WI38 (cell line): ENCODE measurements at regions not wholly inside any gene's neighbourhood (a gene's known extent, or its start where the extent isn't known, plus 50 kb on each side); places are given as distances from the start of the nearest gene placed in this dataset.

Experiments used
- H3K4me3 ChIP-seq: 2 replicates; pipeline ENCODE4 v1.5.1; 2011; ENCODE audit warnings: low read depth, mild to moderate bottlenecking, control low read depth, low read length
- CTCF ChIP-seq: IDR thresholded peaks from 2 replicates; pipeline ENCODE4 v1.5.1; 2012; ENCODE audit warnings: low read depth, mild to moderate bottlenecking, control low read depth, low read length

GRCh38 chr13:37410316-37410715 is 188.3 kb downstream of the POSTN start:
- TF ChIP-seq CTCF, result no peak
- no peak overlapping the region for H3K4me3 ChIP-seq

- no peak for TF ChIP-seq CTCF
- H3K4me3 ChIP-seq, result no peak overlapping the region
Measured at GRCh38 chr13:37409756-37410155, 188.8 kb downstream of the POSTN start.

- no peak for TF ChIP-seq CTCF
- no peak overlapping the region for H3K4me3 ChIP-seq
Measured at GRCh38 chr13:37407156-37407555, 191.4 kb downstream of the POSTN start.

GRCh38 chr13:37406031-37406430 is 192.5 kb downstream of the POSTN start:
- H3K4me3 ChIP-seq, result no peak overlapping the region
- TF ChIP-seq CTCF, result no peak

- TF ChIP-seq CTCF, result no peak
- H3K4me3 ChIP-seq, result no peak overlapping the region
Measured at GRCh38 chr13:37403776-37404527, 194.6 kb downstream of the POSTN start.

GRCh38 chr13:37401721-37402120 is 196.8 kb downstream of the POSTN start:
- no peak overlapping the region for H3K4me3 ChIP-seq
- TF ChIP-seq CTCF, result no peak

- no peak for TF ChIP-seq CTCF
- H3K4me3 ChIP-seq, result no peak overlapping the region
Measured at GRCh38 chr13:37397535-37397934, 201.0 kb downstream of the POSTN start.
